ENCODE measurements at regions not wholly inside any gene's neighbourhood (a gene's known extent, or its start where the extent isn't known, plus 50 kb on each side); places are given as distances from the start of the nearest gene placed in this dataset.

DNA sequence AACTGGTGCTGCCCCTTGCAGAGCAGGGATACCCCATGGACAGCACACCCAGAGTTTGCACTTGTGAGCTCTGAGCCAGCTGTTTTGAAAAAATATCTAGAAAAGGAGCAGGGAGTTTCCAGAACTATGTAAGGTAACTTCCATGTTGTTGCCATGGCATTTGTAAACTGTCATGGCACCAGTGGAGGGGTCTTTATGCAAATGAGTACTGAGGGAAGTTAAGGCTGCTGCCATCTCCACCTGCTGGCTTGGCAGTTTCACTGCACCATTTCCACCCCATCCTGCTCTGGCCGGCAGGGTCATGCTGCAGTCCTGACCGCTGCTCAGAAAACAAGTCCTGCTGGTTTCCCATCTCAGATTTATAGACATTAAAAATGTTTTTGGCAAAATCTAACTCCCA, 52.3 kb upstream of the SNTG2 start:
- DNase-seq (ENCODE audit: low read depth in 2 of 2) = no peak

DNA sequence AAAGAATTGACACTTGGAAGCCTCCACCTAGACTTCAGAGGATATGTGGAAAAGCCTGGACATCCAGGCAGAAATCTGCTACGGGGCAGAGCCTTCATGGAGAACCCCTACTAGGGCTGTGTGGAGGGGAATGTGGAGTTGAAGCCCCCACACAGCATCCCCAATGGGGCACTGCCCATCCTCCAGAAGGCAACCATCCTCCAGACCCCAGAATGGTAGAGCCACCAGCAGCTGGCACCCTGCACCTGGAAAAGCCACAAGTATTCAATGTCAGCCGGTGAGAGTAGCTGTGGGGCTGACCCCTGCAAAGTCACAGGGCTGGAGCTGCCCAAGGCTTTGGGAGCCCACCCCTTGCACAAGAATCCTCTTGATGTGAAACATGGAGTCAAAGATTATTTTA, 53.6 kb upstream of the SNTG2 start:
- DNase-seq (ENCODE audit: low read depth in 2 of 2) = no peak

DNA sequence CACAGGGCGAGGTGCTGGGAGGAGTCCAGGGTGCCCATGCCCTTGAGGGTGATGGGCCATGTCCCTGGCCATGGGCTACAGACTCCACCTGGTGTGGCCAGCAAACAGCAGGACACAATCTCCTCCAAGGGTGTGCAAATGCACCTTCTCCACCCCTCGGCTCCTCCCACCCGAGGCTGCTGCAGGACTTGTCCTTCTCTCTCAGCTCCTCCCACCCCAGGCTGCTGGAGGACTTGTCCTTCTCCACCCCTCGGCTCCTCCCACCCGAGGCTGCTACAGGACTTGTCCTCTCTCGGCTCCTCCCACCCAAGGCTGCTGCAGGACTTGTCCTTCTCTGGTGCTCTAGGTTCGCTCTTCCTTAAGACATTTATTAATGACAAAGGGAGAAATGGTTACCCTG, 57.3 kb upstream of the SNTG2 start:
- no peak for DNase-seq (ENCODE audit: low read depth in 2 of 2)

DNA sequence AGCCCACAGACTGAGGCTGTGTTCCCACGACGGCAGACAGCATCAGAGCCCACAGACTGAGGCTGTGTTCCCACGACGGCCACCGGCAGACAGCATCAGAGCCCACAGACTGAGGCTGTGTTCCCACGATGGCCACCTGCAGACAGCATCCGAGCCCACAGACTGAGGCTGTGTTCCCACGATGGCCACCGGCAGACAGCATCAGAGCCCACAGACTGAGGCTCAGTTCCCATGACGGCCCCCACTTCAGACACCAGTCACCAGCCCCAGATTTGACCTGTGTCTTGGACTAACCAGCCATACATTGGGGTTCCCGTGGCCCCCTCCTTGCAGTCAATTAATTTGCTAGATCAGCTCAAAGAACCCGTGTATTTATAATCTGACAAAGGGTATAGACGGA, 57.8 kb upstream of the SNTG2 start:
- DNase-seq (ENCODE audit: low read depth in 2 of 2) = no peak

DNA sequence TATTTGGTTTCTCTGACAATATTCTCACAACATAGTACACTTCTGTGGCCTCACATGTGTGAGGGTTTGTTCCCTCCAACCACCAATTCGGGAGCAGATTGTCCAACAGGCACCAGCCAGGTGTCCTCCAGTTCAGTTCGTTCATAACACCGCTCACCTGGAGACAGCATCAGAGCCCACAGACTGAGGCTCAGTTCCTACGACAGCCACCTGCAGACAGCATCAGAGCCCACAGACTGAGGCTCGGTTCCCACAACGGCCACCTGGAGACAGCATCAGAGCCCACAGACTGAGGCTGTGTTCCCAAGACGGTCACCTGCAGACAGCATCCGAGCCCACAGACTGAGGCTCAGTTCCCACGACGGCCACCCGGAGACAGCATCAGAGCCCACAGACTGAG, 58.2 kb upstream of the SNTG2 start:
- DNase-seq (ENCODE audit: low read depth in 2 of 2) = no peak

DNA sequence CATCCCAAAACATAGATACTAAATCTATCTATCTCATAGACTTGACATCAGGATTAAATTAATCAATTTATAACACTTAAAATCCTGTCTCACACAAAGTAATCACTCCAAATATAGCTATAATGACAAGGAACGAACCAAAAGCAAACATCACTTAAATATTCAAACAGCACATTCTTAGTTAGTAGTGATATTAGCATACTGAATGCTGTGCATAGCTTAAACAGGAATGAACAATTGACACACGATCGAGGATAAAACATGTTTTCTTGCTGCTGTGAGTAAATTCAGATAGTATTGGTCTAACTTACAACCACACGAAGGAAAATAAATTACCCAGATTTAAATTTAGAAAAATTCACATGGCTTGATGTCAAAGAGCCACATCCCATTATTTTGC, 58.9 kb upstream of the SNTG2 start:
- DNase-seq (ENCODE audit: low read depth in 2 of 2) = no peak

DNA sequence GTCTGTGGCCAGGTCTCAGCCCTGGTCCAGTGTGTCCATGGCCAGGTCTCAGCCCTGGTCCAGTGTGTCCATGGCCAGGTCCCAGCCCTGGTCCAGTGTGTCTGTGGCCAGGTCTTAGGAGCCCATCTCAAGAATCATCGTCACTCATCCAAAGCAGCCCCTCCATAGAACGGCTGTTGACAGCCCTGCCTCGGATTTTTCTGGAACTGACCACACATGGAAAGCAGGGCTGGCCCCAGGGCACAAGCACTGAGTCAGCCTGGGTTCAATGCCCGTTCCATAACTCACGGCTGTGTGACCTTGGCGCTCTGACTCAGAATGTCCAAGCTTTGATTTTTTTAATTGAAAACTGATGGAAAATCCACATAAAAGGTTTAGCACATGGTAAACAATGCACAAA, 59.9 kb upstream of the SNTG2 start:
- no peak for DNase-seq (ENCODE audit: low read depth in 2 of 2)

DNA sequence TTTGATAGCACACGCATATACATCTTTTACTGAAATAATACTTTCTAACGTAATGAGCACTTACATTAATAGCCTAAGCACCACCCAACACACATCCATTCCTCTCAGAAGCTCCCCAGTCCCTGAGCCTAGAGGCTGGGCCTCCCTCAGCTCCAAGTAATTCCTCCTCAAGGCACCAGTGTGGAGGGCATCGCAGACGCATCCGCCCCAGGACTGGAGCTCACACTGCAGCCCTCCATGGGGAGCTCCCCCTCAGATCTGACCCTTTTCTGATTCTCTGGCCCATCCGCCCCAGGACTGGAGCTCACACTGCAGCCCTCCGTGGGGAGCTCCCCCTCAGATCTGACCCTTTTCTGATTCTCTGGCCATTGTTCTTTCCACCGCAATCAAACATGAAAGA, 60.4 kb upstream of the SNTG2 start:
- DNase-seq (ENCODE audit: low read depth in 2 of 2) = no peak

DNA sequence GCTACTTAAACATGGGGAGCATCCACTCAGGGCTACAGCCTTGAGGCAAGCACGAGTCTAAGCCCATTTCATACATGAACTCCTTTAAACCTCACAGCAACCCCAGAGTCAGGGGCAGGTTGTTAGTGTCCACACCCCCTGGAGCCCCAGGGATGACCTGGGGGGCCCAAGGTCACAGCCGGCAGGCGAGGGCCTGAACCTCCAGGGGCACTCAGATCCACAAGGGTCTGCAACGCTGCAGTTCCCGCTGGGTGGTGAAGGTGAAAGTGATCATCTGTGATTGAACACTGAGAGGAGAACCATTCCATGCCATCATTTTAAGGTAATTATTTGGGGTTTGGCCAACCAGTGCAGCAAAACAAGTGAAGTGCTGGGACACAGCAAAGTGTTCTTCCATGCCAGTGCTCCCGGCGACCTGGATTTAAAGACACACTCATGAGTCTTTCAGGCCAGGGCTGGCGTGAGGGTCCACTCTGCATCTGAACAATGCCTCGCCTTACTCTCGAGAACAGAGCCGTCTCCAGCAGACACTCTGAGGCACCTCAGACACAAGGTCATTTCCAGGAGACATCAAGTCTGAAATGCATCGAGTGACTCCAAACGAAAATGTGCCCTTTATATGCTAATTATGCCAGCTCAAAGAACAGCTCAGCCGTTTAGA, 61.6 kb upstream of the SNTG2 start:
- no peak for DNase-seq (ENCODE audit: low read depth in 2 of 2)

DNA sequence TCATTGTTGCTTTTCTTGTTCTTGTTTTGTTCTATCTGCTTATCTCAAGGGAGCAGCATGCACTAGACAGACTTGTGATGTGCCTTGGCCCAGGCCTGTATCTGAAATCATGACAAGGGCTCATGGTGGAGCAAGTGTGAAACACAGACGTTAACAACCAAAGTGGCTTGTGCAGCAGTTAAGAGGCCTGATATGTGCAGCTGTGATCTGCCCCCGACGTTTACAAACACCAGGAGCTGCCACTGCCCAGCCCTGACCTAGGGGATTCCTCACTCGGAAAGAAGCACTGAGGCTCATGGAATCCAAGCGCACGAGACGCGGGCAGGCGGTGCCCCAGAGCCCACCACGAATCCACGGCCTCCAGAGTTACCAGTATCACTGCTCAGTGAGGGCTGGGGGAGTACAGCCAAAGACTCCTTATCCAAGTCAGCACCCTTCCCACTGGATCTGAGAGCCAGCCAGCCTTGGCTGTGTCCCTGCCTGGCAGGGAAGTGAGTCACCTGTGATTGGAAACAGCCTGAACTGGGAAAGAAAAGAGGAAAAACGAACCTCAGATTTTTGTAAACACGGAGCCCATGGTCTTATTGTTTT, 62.3 kb upstream of the SNTG2 start:
- no peak for DNase-seq (ENCODE audit: low read depth in 2 of 2)

DNA sequence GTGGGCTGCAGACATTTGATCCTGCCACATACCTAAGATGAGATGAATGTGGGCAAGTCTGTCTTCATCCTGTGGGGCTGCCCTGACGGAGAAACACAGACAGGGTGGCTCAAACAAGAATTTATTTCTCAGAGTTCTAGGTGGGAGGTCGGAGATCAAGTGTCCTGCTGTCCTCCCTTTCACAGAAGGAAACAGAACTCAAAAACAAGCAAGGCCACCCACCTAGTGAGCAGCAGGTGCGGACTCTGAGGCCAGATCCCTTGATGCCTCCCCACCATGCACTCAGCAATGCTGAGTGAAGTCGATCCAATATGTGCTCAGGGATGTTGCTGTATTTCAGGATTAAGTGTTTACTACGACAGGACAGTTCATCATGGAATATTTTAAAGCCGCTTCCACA, 63.0 kb upstream of the SNTG2 start:
- no peak for DNase-seq (ENCODE audit: low read depth in 2 of 2)

DNA sequence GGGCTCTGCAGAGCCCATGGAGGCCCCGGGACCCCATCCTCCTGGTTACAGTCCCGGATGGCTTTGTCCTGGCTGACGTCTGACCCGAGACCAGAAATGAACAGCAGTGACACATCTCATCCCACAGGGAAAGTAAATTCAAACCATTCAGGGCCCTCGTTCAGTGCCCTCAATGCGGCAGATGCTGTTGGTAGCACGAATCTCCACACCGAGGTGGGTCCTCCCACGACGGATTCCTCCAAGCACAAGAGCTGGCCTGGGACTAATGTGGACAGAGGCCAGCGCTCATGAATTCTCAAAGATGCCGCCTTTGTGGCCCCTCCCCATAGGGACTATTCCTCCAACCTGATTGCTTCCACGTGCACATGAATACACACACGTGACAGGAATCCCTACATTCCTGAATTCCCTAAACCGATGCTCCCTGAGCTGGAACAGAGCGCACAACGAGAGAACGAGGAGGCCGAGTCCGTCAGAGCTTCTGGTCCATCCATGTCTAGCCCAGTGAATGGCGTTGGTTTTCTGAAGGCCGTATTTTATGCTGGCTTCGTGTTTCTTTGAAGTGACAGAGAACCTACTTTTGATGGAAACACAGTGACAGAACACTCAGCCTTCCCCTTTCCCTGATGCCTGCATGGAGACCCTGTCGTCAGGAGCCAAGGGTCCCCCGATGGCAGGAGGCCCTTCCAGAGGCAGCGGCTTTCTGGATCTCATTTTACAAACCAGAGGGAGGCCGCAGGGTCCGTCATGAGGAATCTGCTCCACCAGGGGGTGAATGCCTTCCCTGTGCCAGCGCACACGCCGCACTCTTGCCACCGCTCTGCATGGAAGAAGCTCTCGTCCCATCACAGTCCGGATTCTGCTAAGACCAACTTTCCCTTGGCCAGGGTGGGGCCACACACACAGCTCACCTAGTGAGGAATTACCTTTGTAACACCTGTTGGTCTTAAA, 64.3 kb upstream of the SNTG2 start:
- no peak for DNase-seq (ENCODE audit: low read depth in 2 of 2)

DNA sequence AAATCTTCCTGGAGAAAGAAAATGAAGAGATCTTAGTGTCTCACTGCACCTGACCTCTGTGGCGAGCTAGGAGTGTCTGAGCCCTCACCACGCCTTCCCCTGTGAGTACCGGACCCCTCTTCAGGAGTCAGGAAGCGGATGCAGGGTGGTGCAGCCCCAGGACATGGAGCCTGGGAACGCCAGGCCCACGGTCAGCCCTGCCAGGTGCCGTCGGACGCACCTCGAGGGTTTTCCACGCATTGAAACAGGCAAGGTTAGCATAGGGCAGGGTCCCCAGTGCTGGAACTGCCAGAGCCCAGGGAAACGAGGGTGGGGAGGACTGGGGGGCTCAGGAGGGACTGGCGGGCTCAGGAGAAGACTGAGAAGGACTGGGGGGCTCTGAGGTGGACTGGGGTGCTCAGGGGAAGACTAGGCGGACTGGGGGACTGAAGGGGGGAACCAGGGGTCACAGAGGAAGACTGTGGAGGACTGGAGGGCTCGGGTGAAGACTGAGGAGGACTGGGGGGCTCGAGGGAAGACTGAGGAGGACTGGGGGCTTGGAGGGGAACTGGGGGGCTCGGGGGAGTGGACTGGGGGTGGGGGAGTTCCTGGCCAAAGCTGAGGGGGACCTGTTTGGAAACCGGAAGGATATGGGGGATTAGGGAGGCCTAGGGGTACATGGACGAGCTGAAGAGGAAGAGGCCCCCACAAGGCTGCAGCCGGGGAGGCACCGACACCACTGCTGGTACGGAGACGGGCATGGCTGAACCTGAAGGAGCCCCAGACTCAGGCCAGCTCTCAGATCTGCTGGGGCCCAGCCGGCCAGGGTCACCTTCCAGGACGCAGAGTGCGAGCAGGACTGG, 65.2 kb upstream of the SNTG2 start:
- no peak for DNase-seq (ENCODE audit: low read depth in 2 of 2)

DNA sequence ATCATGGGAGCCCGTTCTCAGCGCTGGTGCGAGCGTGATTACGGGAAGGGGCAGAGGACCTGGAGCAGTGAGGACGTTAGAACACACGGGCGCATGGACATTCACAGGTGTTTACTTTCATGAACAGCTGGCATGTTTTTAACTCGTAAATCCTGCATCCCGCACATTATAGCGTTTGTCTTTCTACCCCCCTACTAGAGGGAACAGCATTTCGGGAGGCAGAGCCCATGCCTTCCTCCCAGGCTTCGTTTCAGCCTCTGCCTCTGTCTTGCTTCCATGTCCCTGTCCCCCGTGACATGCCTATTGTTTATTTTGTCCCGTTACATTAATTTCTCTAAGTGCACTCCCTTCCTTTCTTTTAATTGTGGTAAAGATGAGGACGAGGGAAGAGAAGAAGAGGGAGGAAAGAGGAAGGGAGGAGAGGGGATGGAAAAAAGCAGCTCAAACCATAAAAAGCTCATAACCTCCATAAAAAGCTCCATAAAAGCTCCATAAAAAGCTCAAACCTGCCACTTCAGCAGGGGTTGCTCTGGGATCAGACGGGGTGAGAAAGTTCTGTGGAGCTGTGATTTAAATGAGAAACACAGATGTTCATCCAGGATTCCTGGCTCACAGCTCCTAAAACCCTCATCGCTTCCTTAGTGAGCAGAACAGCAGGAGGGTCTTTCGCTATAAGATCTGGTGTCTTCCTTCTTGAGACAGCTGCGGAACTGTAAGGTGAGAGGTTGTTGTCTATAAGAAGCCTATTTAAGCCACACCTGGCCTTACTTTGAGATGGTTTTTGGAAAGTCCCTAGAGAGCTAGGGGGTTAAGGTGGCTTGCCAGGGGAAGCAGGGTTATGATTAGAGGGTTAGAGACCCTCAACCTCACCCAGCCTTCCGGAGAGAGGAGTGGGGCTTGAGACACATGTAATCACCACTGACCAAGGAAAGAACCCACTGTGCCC, 66.6 kb upstream of the SNTG2 start:
- DNase-seq (ENCODE audit: low read depth in 2 of 2) = no peak

DNA sequence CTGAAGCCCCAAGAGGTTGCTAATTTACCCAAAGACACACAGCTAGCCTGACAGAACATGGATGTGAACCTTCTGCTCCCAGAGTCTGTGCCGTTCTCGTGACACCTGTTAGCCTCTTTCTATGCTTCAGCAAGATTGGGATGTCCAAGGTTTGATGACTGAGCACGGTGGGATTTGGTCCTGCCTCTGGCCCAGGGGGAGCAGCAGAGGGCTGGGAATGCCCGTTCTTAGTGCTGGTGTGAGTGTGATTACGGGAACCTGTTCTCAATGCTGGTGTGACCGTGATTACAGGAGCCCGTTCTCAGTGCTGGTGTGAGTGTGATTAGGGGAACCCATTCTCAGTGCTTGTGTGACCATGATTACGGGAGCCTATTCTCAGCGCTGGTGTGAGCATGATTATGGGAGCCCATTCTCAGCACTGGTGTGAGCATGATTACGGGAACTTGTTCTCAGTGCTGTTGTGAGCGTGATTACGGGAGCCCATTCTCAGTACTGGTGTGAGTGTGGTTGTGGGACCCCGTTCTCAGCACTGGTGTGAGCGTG, 67.3 kb upstream of the SNTG2 start:
- no peak for DNase-seq (ENCODE audit: low read depth in 2 of 2)

DNA sequence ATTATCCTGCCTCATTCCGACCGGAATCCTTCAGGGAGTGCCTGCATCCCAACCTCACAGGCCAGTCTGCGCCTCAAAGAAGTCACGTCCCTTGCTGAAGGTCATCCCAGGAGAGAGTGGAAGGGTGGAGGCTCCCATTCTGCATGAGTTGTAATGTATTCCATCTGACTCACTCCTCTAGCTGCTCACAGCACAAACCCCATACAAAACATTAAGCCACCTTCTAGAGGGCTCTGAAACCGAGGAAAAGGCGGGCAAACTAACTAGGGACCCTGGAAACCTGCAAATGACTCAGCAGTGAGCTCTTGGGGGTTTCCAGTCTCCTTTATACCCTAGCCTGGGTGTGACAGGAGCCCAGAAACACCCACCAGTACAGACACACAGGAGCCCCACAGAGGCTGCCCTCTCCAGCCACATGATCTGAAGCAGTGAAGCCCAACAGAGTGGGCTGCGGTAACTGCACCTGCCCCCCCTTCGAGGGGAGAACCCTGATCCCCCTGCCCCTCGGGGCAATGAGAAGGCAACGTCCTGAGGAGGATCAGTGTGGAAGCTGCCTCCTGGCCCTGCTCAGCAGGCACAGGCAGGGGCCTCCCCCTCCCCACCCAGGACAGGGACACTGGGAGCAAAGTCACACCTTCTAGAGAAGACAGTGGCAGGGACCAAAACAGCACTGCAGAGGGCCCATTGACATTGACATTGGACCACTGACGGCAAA, 69.3 kb upstream of the SNTG2 start:
- DNase-seq (ENCODE audit: low read depth in 2 of 2) = no peak

DNA sequence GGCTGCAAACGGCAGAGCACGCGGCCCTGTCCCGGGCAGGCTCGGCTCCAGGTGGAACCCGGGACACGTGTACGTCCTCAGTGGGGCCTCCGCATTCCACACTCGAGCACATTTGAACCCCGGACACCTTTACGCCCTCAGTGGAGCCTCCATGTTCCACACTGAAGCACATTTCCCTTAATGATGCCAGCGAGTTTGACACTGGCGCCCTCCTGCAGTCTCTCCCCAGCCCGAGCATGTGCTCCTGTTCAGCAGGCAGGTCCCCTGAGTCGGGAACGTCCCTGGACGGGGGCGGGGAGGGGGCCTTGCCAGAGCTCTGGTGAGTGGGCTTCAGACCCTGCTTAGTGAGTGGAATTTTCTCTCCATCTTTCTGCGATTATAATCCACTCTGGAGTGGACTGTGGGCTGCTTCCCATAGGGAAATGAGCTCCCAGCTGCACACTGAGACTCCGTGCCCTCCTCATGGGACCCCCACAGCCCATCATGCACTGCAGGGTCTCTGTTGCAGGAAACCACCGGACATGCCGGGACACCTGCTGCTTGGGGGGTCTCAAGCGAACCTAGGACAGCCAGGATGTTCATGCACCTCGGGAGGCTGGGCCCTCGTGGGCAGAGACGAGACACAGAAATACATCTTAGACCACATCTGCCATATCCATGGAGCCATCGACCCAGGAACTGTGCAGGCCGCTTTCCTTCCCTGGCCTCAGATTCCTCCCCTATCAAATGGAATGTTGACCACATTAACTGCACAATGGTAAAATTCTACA, 70.3 kb upstream of the SNTG2 start:
- DNase-seq (ENCODE audit: low read depth in 2 of 2) = no peak

DNA sequence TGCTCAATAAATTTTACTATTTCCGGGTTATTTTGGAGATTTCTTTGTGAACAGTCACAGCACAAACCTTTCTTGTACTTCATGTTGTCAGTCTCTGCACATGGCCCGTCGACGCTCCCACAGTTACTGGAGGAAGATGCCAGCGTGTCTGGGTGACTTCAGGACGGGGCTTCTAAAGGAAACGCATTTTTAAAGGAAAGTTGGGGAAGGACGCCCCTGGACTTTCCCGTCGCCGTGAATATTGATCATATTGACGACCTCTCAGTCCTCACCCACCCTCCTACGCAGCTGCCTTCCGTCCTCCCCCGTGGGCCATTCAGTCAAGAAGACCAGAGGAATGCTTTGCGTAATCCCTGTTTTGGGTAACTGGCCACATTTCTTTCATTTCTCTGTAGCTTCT, 71.1 kb upstream of the SNTG2 start:
- no peak for DNase-seq (ENCODE audit: low read depth in 2 of 2)

DNA sequence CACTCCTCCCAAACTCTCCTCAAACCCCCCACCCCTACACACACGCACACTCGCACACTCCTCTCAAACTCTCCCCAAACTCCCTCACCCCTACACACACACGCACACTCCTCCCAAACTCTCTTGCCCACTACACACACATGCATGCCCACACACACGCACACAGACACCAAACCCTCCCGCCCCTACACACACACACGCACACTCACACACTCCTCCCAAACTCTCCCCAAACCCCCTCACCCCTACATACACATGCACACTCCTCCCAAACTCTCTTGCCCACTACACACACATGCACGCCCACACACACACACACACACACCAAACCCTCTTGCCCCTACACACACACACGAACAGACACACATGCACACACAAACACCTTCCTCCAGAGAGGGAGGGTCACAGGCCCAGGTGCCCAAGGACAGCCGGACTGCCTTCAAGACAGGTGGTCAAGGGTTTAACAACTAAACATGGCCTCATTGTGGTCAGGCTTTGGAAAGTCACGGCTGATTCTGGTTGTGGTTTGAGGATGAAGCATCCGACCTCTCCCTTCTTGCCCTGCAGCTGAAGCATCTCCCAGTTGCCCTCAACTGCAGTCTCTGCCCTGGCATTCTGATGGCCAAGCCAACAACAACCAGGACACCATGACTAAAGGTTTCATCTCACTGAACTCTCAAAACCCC, 72.3 kb upstream of the SNTG2 start:
- no peak for DNase-seq (ENCODE audit: low read depth in 2 of 2)
